Suppressor macrophage treated with lipopolysaccharide for 1 hour (primary cell): ENCODE measurements at regions not wholly inside any gene's neighbourhood (a gene's known extent, or its start where the extent isn't known, plus 50 kb on each side); places are given as distances from the start of the nearest gene placed in this dataset.

Experiments used
- DNase-seq, 3 donors: peaks; one replicate each; pipeline ENCODE4 v3.0.0-alpha.2; 2020 to 2022

- no peak for DNase-seq
These were observed 50.4 kb upstream of the SERTAD2 start for GRCh38 chr2:64704161-64704560.

- no peak for DNase-seq
These were observed 51.3 kb upstream of the SERTAD2 start for GRCh38 chr2:64704996-64705395.

- DNase-seq = no peak
These were observed 53.6 kb upstream of the SERTAD2 start for GRCh38 chr2:64707276-64707675.

DNA sequence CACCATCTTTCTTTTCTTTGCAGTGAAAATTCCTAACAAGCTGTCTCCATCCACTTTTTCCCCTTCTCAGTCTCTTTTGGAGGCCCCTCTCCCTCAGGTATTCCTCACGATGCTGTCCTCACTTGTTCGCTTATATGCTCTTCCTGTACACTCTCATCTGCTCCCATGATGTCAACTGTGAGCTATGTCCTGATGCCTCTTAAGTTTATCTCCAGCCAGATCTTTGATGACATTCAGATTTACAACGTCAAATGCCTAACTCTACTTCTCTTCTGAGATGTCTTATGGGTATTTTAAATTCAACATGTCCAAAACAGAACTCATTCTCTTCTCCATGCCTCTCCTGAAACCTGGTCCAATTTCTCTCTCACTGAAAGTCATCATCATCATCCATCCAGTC is 55.1 kb upstream of the SERTAD2 start:
- DNase-seq = no peak

GRCh38 chr2:64711252-64711800 is 57.6 kb upstream of the SERTAD2 start:
- peak; percentile 48 to 60 (median 56) for DNase-seq

DNA sequence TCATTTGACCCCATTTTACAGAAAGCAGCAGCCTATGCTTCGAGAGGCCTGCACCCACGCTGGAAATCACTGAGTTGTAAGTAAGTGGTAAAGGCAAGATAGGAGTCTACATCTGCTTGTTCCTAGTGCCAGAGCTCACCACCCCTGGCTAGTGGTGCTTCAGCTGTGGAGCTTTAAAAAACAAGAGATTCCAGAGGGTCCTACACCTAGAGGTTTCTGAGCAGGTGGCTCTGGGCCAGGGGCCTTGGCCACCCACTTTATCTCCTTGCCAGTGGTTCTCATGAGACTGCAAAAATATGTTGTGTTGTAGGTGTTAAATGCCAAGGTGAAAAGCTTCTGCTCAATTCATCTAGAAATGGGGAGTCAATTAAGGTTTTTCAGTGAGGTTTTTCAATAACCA is 60.0 kb upstream of the SERTAD2 start:
- no peak for DNase-seq

DNA sequence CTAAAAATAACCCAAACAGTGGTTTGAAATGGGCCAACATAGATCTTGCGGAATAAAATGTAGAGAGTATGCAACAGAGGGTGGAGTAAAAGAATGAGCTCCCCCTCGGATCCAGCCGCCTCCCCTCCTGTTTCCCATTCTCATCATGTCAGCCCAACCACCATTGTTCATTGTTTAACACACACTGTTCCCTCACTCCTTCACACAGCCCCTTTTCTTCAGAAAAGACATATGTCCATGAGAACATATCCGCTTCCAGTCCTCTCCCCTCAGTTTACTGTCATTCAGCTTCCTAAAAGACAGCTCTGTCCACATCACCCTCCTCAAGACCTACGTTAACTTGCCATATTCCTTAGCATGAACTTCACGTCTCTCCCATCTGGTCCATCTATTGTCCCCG is 62.9 kb upstream of the SERTAD2 start:
- no peak for DNase-seq

DNA sequence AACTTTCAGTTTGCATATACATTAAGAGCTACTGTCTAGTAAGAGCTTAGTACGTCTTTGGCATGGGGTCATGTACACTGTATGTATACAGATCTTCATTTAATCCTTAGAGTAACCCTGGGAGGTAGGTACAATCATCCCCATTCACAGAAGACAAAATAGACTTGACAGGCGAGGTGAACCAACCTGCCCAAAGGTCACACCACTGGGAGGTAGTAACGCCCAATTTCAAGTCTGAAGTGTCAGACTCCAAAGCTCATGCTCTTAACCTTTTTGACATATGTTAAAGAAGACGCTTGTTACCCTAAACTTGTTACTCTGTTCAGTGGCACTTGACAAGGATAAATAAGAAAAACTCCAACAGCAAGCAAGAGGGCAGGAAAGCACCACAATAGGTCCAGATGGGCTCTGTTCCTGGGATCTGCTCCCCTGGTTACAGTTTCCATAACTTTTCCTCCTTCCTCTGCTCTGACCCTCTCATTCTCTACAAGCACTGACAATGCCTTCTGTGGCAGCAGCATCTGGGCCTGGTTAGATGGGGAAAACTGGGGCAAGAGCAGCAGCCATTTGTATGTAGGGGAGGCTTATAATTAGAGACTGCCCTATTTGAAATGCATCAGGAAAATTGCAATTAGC is 64.7 kb upstream of the SERTAD2 start:
- DNase-seq = no peak

GRCh38 chr2:64720535-64721319 is 67.0 kb upstream of the SERTAD2 start:
- peak in 1 of 3 donors; percentile 21 for DNase-seq

- no peak for DNase-seq
These were observed 67.6 kb upstream of the SERTAD2 start for GRCh38 chr2:64721320-64721623.

GRCh38 chr2:64722291-64723044 is 68.8 kb upstream of the SERTAD2 start:
- DNase-seq = no peak

DNA sequence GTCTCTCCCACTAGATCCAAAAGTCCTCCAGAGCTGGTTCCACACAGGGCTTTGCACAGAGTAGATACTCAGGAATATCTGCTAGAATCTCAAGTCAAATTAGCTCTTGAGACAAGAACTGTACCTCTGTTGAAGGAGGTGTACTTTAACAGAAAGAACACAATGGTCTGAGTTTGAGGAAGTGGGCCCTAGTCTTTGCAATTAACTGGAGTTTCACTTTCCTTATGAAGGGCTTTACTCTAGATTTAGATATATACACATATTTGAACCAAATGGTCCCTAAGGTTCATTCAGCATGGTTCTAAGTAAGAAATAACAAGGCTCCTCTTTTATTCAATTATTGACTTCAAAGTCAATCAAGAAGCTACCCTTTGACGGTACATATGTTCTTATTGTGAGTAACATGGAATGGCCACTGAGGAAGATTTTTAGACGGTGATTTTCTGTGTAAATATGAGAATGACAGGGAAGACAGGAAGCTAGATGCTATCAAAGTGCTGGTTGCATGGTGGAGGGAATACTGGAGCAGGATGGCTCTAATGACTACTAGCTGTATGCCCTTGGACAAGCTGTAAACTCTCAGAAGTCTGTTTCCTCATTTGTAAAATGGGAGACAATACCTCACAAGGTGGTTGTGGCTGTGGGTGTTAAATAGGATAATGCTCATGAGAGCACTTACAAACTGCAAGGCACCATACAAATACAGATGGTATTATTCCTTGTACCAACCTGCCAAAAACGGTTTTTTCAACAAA is 73.5 kb upstream of the SERTAD2 start:
- peak; percentile 52 to 76 (median 69) for DNase-seq

GRCh38 chr2:64727843-64728463 is 74.2 kb upstream of the SERTAD2 start:
- DNase-seq = no peak

- DNase-seq = peak; percentile 45 to 68 (median 46)
These were observed 77.0 kb upstream of the SERTAD2 start for GRCh38 chr2:64730551-64731262.

GRCh38 chr2:64731263-64731643 is 77.5 kb upstream of the SERTAD2 start:
- no peak for DNase-seq

- peak; percentile 57 to 75 (median 67) for DNase-seq
These were observed 78.0 kb upstream of the SERTAD2 start for GRCh38 chr2:64731746-64732145.

- no peak for DNase-seq
These were observed 78.4 kb upstream of the SERTAD2 start for GRCh38 chr2:64732146-64732545.

GRCh38 chr2:64735504-64735903 is 81.8 kb upstream of the SERTAD2 start:
- DNase-seq = no peak

- no peak for DNase-seq
These were observed 83.8 kb upstream of the SERTAD2 start for GRCh38 chr2:64737547-64737946.

GRCh38 chr2:64738026-64738425 is 84.3 kb upstream of the SERTAD2 start:
- no peak for DNase-seq

DNA sequence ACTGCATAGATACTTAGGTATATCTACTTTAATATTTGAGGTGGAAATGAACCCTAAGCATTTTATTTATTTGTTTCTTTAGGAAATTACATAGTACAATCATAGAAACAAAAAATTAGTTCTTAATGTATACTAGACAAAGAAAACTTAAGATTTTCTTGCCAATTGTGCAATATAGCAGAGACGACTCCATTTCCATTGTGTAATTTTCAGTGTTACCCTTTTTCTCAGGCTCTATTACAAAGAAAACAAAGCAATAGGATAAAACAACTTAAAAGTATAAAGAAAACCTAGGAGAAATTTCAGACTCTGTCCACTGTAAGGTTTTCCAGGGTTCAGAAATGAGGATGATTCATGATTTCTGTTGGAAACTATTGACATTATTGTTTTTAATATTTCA is 89.0 kb upstream of the SERTAD2 start:
- DNase-seq = no peak
